ES-I3 (cell line): ENCODE measurements at regions not wholly inside any gene's neighbourhood (a gene's known extent, or its start where the extent isn't known, plus 50 kb on each side); places are given as distances from the start of the nearest gene placed in this dataset.

Experiments
- H3K36me3 ChIP-seq: 2 replicates; pipeline ENCODE4 v1.6.1; 2013; ENCODE audit warnings: mild to moderate bottlenecking, low read length, control low read depth, moderate library complexity; ENCODE audit not compliant: insufficient read depth
- H3K4me1 ChIP-seq: 2 replicates; pipeline ENCODE4 v1.6.1; 2013; ENCODE audit warnings: mild to moderate bottlenecking, control low read depth, low read length; ENCODE audit not compliant: insufficient read depth
- H3K9ac ChIP-seq: 2 replicates; pipeline ENCODE4 v1.6.1; 2013; ENCODE audit warnings: low read depth, mild to moderate bottlenecking, low read length, moderate library complexity
- H3K9me3 ChIP-seq: 2 replicates; pipeline ENCODE4 v1.6.1; 2013; ENCODE audit warnings: mild to moderate bottlenecking, low read length, moderate library complexity; ENCODE audit not compliant: control insufficient read depth, insufficient read depth

- H3K4me1 ChIP-seq: no peaks in the 10 kb centered on the region
- H3K9ac ChIP-seq: no peak overlapping the region
- H3K9me3 ChIP-seq: no peaks in the 10 kb centered on the region
- no peaks in the 10 kb centered on the region for H3K36me3 ChIP-seq
Observed at GRCh38 chr5:38753141-38753540, 92.7 kb upstream of the OSMR start.

- Histone ChIP-seq H3K9me3 (no peaks in the 10 kb centered on the region), H3K36me3 (no peaks in the 10 kb centered on the region), H3K9ac (no peak overlapping the region), H3K4me1 (no peaks in the 10 kb centered on the region)
Observed at GRCh38 chr5:38753776-38754175, 92.0 kb upstream of the OSMR start.

GRCh38 chr5:38755181-38755580, 90.6 kb upstream of the OSMR start:
- Histone ChIP-seq H3K9me3 (no peaks in the 10 kb centered on the region), H3K9ac (no peak overlapping the region), H3K36me3 (no peaks in the 10 kb centered on the region), H3K4me1 (no peaks in the 10 kb centered on the region)

- H3K9ac ChIP-seq: no peak overlapping the region
Observed at GRCh38 chr5:38756068-38756467, 89.7 kb upstream of the OSMR start.

GRCh38 chr5:38757451-38758245, 88.2 kb upstream of the OSMR start:
- Histone ChIP-seq H3K9ac (no peak overlapping the region), H3K36me3 (no peaks in the 10 kb centered on the region), H3K9me3 (no peaks in the 10 kb centered on the region), H3K4me1 (no peaks in the 10 kb centered on the region)

More at GRCh38 chr5:38756068-38756467, 89.7 kb upstream of the OSMR start:
- Histone ChIP-seq H3K36me3 (no peaks in the 10 kb centered on the region), H3K4me1 (no peaks in the 10 kb centered on the region), H3K9me3 (no peaks in the 10 kb centered on the region)

- Histone ChIP-seq H3K9me3 (no peaks in the 10 kb centered on the region), H3K4me1 (no peaks in the 10 kb centered on the region), H3K9ac (no peak overlapping the region), H3K36me3 (no peaks in the 10 kb centered on the region)
Observed at GRCh38 chr5:38758774-38759600, 86.8 kb upstream of the OSMR start.

- Histone ChIP-seq H3K36me3 (no peaks in the 10 kb centered on the region), H3K4me1 (no peaks in the 10 kb centered on the region), H3K9ac (no peak overlapping the region), H3K9me3 (peaks cover 3% of the 10 kb centered on the region; the same call in 1 of the 2 replicates)
Observed at GRCh38 chr5:38764937-38765391, 80.8 kb upstream of the OSMR start.

- Histone ChIP-seq H3K9me3 (peaks cover 3% of the 10 kb centered on the region; the same call in 1 of the 2 replicates), H3K9ac (no peak overlapping the region), H3K4me1 (no peaks in the 10 kb centered on the region), H3K36me3 (no peaks in the 10 kb centered on the region)
Observed at GRCh38 chr5:38765399-38765861, 80.4 kb upstream of the OSMR start.

GRCh38 chr5:38766151-38766550, 79.7 kb upstream of the OSMR start:
- H3K9me3 ChIP-seq: peaks cover 3% of the 10 kb centered on the region; the same call in 1 of the 2 replicates
- H3K36me3 ChIP-seq: no peaks in the 10 kb centered on the region
- H3K9ac ChIP-seq: no peak overlapping the region
- H3K4me1 ChIP-seq: no peaks in the 10 kb centered on the region

GRCh38 chr5:38768412-38769211, 77.2 kb upstream of the OSMR start:
- Histone ChIP-seq H3K9ac (no peak overlapping the region), H3K36me3 (no peaks in the 10 kb centered on the region), H3K9me3 (peaks cover 3% of the 10 kb centered on the region; the same call in 1 of the 2 replicates), H3K4me1 (no peaks in the 10 kb centered on the region)

- Histone ChIP-seq H3K4me1 (no peaks in the 10 kb centered on the region), H3K9ac (no peak overlapping the region), H3K9me3 (no peaks in the 10 kb centered on the region), H3K36me3 (no peaks in the 10 kb centered on the region)
Observed at GRCh38 chr5:38772471-38772870, 73.3 kb upstream of the OSMR start.

GRCh38 chr5:38775218-38775840, 70.5 kb upstream of the OSMR start:
- no peaks in the 10 kb centered on the region for H3K9me3 ChIP-seq
- H3K36me3 ChIP-seq: no peaks in the 10 kb centered on the region
- H3K9ac ChIP-seq: no peak overlapping the region
- H3K4me1 ChIP-seq: no peaks in the 10 kb centered on the region

GRCh38 chr5:38776149-38776896, 69.5 kb upstream of the OSMR start:
- Histone ChIP-seq H3K9ac (no peak overlapping the region), H3K9me3 (no peaks in the 10 kb centered on the region), H3K36me3 (no peaks in the 10 kb centered on the region), H3K4me1 (no peaks in the 10 kb centered on the region)
